Osteocyte (in vitro differentiated cells): ENCODE measurements at regions not wholly inside any gene's neighbourhood (a gene's known extent, or its start where the extent isn't known, plus 50 kb on each side); places are given as distances from the start of the nearest gene placed in this dataset.

Experiments used
- DNase-seq: peaks from one replicate; pipeline ENCODE4 v3.0.0; 2021; ENCODE audit warnings: mixed read lengths; ENCODE audit not compliant: unreplicated experiment; ENCODE audit errors: extremely low spot score
- H3K27ac Mint-ChIP-seq: one replicate; pipeline ENCODE4 v1.8.0; 2021; ENCODE audit warnings: mild to moderate bottlenecking, mixed read lengths; ENCODE audit not compliant: unreplicated experiment
- H3K27me3 Mint-ChIP-seq: one replicate; pipeline ENCODE4 v1.8.0; 2021; ENCODE audit warnings: mixed read lengths; ENCODE audit not compliant: unreplicated experiment
- H3K36me3 Mint-ChIP-seq: one replicate; pipeline ENCODE4 v1.8.0; 2021; ENCODE audit warnings: mixed read lengths; ENCODE audit not compliant: unreplicated experiment
- H3K4me1 Mint-ChIP-seq: one replicate; pipeline ENCODE4 v1.8.0; 2021; ENCODE audit warnings: mixed read lengths; ENCODE audit not compliant: unreplicated experiment
- H3K4me3 Mint-ChIP-seq: one replicate; pipeline ENCODE4 v1.8.0; 2021; ENCODE audit warnings: mild to moderate bottlenecking, moderate library complexity, mixed read lengths; ENCODE audit not compliant: unreplicated experiment
- H3K9me3 Mint-ChIP-seq: one replicate; pipeline ENCODE4 v1.8.0; 2021; ENCODE audit warnings: mixed read lengths; ENCODE audit not compliant: unreplicated experiment
- TF ChIP-seq, protein P1 (sequence below): fragments of 200-600 bp; sonication (generic); IDR thresholded peaks from 2 replicates; pipeline ENCODE4 v1.5.0; 2021; ENCODE audit warnings: antibody characterized with exemption, mild to moderate bottlenecking, moderate library complexity

DNA sequence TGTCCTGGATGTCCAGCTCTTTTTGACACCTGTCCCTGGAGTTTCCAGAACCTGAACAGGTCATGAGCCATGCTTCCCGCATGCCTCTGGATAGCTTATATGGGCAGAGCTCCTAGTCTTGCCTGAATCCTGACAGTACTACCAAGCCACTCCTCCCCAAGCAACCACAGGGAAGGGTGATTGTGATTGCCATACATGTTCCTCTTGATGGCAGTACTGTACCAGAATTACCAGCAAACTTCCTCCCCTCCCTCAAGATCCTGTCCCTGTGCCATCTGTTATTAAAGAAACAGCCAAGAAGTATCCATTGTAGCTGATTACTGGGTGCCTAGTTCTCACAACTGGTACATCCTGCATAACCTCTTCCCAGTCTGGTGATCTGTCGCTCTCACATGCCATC lies 264.3 kb upstream of the AGTR2 start:
- Mint-ChIP-seq H3K36me3 (no peaks in the 10 kb centered on the region), H3K4me3 (no peak overlapping the region)

DNA sequence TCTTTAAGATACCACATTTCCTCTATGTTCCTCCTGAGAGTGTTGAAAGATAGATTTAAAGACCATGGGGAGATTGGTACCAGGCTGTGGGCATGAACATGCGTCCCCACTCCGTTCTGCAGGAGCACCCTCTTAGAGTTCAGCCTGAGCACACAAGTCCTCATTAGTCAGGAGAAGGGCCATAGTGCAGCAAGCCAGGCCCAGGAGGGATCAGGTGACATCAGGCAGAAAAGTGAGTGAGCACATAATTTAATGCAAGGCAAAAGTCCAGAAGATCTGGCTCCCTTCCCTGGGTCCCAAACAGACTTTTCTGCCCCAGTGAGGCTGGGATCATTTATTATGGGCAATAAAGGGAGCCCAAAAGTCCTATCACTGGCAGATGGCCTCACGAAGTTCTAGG lies 263.7 kb upstream of the AGTR2 start:
- Mint-ChIP-seq H3K4me3 (no peak overlapping the region), H3K9me3 (peaks cover 46% of the 10 kb centered on the region), H3K27me3 (no peaks in the 10 kb centered on the region), H3K27ac (no peak overlapping the region), H3K36me3 (no peaks in the 10 kb centered on the region), H3K4me1 (no peaks in the 10 kb centered on the region)
- TF ChIP-seq, protein P1, sequence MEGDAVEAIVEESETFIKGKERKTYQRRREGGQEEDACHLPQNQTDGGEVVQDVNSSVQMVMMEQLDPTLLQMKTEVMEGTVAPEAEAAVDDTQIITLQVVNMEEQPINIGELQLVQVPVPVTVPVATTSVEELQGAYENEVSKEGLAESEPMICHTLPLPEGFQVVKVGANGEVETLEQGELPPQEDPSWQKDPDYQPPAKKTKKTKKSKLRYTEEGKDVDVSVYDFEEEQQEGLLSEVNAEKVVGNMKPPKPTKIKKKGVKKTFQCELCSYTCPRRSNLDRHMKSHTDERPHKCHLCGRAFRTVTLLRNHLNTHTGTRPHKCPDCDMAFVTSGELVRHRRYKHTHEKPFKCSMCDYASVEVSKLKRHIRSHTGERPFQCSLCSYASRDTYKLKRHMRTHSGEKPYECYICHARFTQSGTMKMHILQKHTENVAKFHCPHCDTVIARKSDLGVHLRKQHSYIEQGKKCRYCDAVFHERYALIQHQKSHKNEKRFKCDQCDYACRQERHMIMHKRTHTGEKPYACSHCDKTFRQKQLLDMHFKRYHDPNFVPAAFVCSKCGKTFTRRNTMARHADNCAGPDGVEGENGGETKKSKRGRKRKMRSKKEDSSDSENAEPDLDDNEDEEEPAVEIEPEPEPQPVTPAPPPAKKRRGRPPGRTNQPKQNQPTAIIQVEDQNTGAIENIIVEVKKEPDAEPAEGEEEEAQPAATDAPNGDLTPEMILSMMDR = no peak
- peak; percentile 30 for DNase-seq

More for the DNA sequence above, 264.3 kb upstream of the AGTR2 start:
- no peaks in the 10 kb centered on the region for H3K27me3 Mint-ChIP-seq
- peaks cover 46% of the 10 kb centered on the region for H3K9me3 Mint-ChIP-seq
- TF ChIP-seq, protein P1 = no peak
- H3K4me1 Mint-ChIP-seq = no peaks in the 10 kb centered on the region
- no peak for DNase-seq
- H3K27ac Mint-ChIP-seq = no peak overlapping the region

DNA sequence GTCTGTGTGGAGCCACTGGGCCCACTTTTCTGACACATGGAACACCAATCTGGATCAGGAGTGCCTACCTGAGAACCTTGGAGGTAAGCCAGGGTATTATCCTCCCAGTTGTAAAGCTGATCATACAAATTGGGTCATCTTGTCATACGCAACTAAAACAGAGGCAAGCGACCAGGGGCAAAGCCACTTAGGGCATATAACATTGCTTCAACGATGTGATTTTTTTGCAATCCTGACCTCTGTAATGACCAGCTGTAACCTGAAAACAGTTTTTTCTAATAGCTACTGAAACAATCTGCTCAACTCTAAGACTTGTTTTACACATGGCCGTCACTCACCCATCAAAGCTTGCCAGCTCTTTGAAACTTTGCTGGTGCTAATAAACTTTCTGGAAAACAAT lies 261.5 kb upstream of the AGTR2 start:
- H3K4me1 Mint-ChIP-seq = no peaks in the 10 kb centered on the region
- no peaks in the 10 kb centered on the region for H3K36me3 Mint-ChIP-seq
- peak; percentile 19 for DNase-seq
- TF ChIP-seq, protein P1 = no peak
- no peaks in the 10 kb centered on the region for H3K27me3 Mint-ChIP-seq
- no peak overlapping the region for H3K4me3 Mint-ChIP-seq
- H3K27ac Mint-ChIP-seq = no peak overlapping the region
- peaks cover 48% of the 10 kb centered on the region for H3K9me3 Mint-ChIP-seq

DNA sequence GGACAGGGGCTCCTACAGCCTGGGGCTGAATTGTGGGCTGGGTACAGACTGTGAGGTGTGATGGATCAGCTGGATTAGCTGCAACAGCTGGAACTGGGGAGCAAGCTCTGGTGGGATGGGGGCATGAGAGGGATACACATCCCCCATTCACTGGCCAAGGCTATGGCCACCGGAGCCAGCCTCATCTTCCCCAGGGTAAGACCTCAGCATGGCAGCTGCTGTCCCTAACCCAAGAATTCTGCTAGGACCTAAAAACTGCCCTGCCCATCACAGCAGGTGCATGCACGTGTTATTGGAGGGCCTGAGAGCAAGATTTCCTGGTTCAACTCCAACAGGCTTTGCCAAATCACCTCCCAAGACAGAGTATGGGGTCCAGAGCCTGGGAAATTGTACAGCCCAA lies 258.6 kb upstream of the AGTR2 start:
- no peak overlapping the region for H3K27ac Mint-ChIP-seq
- H3K4me3 Mint-ChIP-seq = no peak overlapping the region
- TF ChIP-seq, protein P1 = no peak
- H3K27me3 Mint-ChIP-seq = no peaks in the 10 kb centered on the region
- H3K36me3 Mint-ChIP-seq = no peaks in the 10 kb centered on the region
- peaks cover 40% of the 10 kb centered on the region for H3K9me3 Mint-ChIP-seq
- no peaks in the 10 kb centered on the region for H3K4me1 Mint-ChIP-seq
- DNase-seq = peak; percentile 79

DNA sequence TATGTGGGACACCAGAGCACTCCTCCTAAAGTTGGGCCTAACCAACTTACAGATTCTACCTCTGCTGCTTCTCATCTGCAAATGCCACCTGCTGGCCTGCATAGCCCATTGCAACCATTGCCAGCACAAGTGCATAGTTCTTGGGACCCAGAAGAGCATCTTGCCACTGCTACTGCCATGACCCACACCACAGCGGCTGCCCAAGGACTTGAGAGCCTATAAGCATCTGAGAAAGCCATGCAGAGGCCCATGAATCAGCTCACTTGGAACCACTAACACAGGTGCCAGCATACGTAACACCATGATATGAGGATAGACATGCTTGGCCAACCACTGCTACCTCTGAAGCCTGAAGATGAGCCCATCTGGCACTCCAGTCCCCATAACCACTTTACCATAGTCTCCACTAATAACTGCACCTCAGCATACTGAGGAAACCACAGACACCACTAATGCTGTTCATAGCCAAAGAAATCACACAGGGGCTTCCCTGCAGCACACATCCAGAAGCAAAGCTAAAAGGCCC lies 258.1 kb upstream of the AGTR2 start:
- Mint-ChIP-seq H3K9me3 (peaks cover 41% of the 10 kb centered on the region), H3K4me1 (no peaks in the 10 kb centered on the region)
- peak; percentile 65 for DNase-seq

More for the DNA sequence above, 258.1 kb upstream of the AGTR2 start:
- Mint-ChIP-seq H3K27me3 (no peaks in the 10 kb centered on the region), H3K36me3 (no peaks in the 10 kb centered on the region), H3K27ac (no peak overlapping the region), H3K4me3 (no peak overlapping the region)
- TF ChIP-seq, protein P1 = peak; percentile 7
